K562 (cell line): ENCODE measurements at regions not wholly inside any gene's neighbourhood (a gene's known extent, or its start where the extent isn't known, plus 50 kb on each side); places are given as distances from the start of the nearest gene placed in this dataset.

Source experiments
- ATAC-seq: fragments of 200-7000 bp; cut with Tn5 transposase; 3 replicates; pipeline ENCODE4 v1.9.1; 2020; ENCODE audit warnings: moderate library complexity
- BruUV-seq: library from RNA; stranded (reverse); fragments of 400-500 nt; replicated peaks from 2 replicates; lab custom pipeline; 2021; lab: Mats Ljungman, UMichigan
- CTCF ChIA-PET: fragments of 300-600 bp; formaldehyde crosslinking; extraction: SDS; loops from one replicate; lab custom pipeline; 2021; ENCODE audit warnings: low intra/inter-chr PET ratio; lab: Yijun Ruan, JAX
- POLR2A ChIA-PET: fragments of 300-600, 350-650 bp; sonication (Branson Sonifier 250); formaldehyde crosslinking; extraction: SDS; loops from one replicate; lab custom pipeline; 2021; ENCODE audit warnings: antibody characterized with exemption, inconsistent platforms; lab: Yijun Ruan, JAX
- DNase-seq, 4 experiments: peaks; one replicate each; pipeline versions ENCODE4 v3.0.0 to v3.0.0-alpha.2; 2011 to 2018; ENCODE audit warnings: low spot score in 3 of 4, mixed read lengths in 3 of 4; ENCODE audit errors: extremely low read depth in 1 of 4
- FAIRE-seq: peaks from 2 replicates; lab custom pipeline; 2011; peaks lifted over from hg19 to GRCh38; lab: Jason Lieb, UNC
- H2AFZ ChIP-seq: 2 replicates; pipeline ENCODE4 v1.6.0; 2011; ENCODE audit warnings: low read depth, low read length, control low read depth, inconsistent platforms
- H3K27ac ChIP-seq: fragments of 200-600 bp; 3 replicates; pipeline ENCODE4 v1.8.0; 2011; ENCODE audit warnings: low read depth, mild to moderate bottlenecking, control low read depth, inconsistent platforms, low read length, moderate library complexity, mixed read lengths; ENCODE audit errors: extremely low read depth
- H3K27me3 ChIP-seq, 2 experiments: fragments of 300-600 bp in 1 of 2; 2 replicates in 1 of 2; 3 replicates in 1 of 2; pipeline versions ENCODE4 v1.6.0 to v1.8.0; 2011; ENCODE audit warnings: inconsistent platforms in 2 of 2, low read length in 2 of 2, mild to moderate bottlenecking in 1 of 2, mixed read lengths in 1 of 2, moderate library complexity in 1 of 2; ENCODE audit not compliant: control insufficient read depth in 2 of 2, insufficient read depth in 2 of 2
- H3K36me3 ChIP-seq: fragments of 300-600 bp; 3 replicates; pipeline ENCODE4 v1.8.0; 2011; ENCODE audit warnings: mild to moderate bottlenecking, low read length, inconsistent platforms; ENCODE audit not compliant: control insufficient read depth, insufficient read depth
- H3K4me1 ChIP-seq, 2 experiments: fragments of 200-600 bp in 1 of 2; replicated peaks in 1 of 2; 2 replicates in 1 of 2; 3 replicates in 1 of 2; pipeline versions ENCODE4 v1.5.1 to v1.8.0; 2011; ENCODE audit warnings: inconsistent platforms in 2 of 2, low read length in 2 of 2, mild to moderate bottlenecking in 1 of 2, mixed read lengths in 1 of 2, moderate library complexity in 1 of 2; ENCODE audit not compliant: control insufficient read depth in 2 of 2, insufficient read depth in 2 of 2
- H3K4me2 ChIP-seq: 2 replicates; pipeline ENCODE4 v1.6.1; 2011; ENCODE audit warnings: low read length, control low read depth, inconsistent platforms, mixed read lengths; ENCODE audit not compliant: insufficient read depth
- H3K4me3 ChIP-seq: fragments of 200-600 bp; sonication (generic), shearing (Covaris generic); 2 replicates; pipeline ENCODE4 v1.5.1; 2016; ENCODE audit warnings: control low read depth, inconsistent platforms
- H3K79me2 ChIP-seq: fragments of 200-600 bp; 3 replicates; pipeline ENCODE4 v1.8.0; 2011; ENCODE audit warnings: low read length, inconsistent platforms; ENCODE audit not compliant: control insufficient read depth, insufficient read depth
- H3K9ac ChIP-seq, 2 experiments: 2 replicates each; pipeline versions ENCODE4 v1.6.0 to v1.6.1; 2011; ENCODE audit warnings: low read depth in 2 of 2, low read length in 2 of 2, control low read depth in 1 of 2, inconsistent platforms in 1 of 2, mild to moderate bottlenecking in 1 of 2, mixed read lengths in 1 of 2; ENCODE audit not compliant: insufficient read depth in 1 of 2
- H3K9me1 ChIP-seq: one replicate; pipeline ENCODE4 v1.6.0; 2011; ENCODE audit warnings: inconsistent platforms, mild to moderate bottlenecking, low read length, moderate library complexity; ENCODE audit not compliant: control insufficient read depth, insufficient read depth
- H3K9me3 ChIP-seq: replicated peaks from 2 replicates; pipeline ENCODE4 v1.5.1; 2011; ENCODE audit warnings: low read depth, low read length, inconsistent platforms; ENCODE audit not compliant: control insufficient read depth, insufficient read depth
- H4K20me1 ChIP-seq: replicated peaks from 2 replicates; pipeline ENCODE4 v1.6.1; 2011; ENCODE audit warnings: low read length, inconsistent platforms, mixed read lengths; ENCODE audit not compliant: control insufficient read depth, insufficient read depth
- ARID1B ChIP-seq: fragments of 450-650 bp; IDR thresholded peaks from 2 replicates; pipeline ENCODE4 v1.6.1; 2016; ENCODE audit warnings: antibody characterized with exemption, mild to moderate bottlenecking, inconsistent platforms
- CEBPG ChIP-seq, 3 experiments: fragments of 200-800 bp in 1 of 3; sonication (Bioruptor generic) in 1 of 3; sonication (generic) in 1 of 3; formaldehyde crosslinking in 1 of 3; IDR thresholded peaks in 2 of 3; conservative IDR thresholded peaks in 1 of 3; 2 replicates each; pipeline versions ENCODE4 v1.6.1 to v1.8.0; 2016 to 2022; ENCODE audit warnings: missing compliant biosample characterization in 2 of 3, missing genetic modification characterization in 2 of 3, mild to moderate bottlenecking in 1 of 3, missing genetic modification reagents in 1 of 3
- DPF2 ChIP-seq: fragments of 450-650 bp; IDR thresholded peaks from 2 replicates; pipeline ENCODE4 v1.6.1; 2016
- ETV6 ChIP-seq, 3 experiments: fragments of 150-350 bp in 1 of 3; sonication (generic) in 1 of 3; formaldehyde crosslinking in 1 of 3; IDR thresholded peaks; 2 replicates each; pipeline versions ENCODE4 v1.6.1 to v1.8.0; 2014 to 2022; ENCODE audit warnings: borderline replicate concordance in 2 of 3, low read depth in 2 of 3, antibody characterized with exemption in 1 of 3, low read length in 1 of 3, mild to moderate bottlenecking in 1 of 3, missing genetic modification reagents in 1 of 3
- PML ChIP-seq: IDR thresholded peaks from 2 replicates; pipeline ENCODE4 v1.6.1; 2012; ENCODE audit warnings: low read length, inconsistent platforms
- RHOXF2B ChIP-seq: fragments of 250-450 bp; sonication (Bioruptor Pico); conservative IDR thresholded peaks from 2 replicates; pipeline ENCODE4 v1.5.1; 2021
- SIN3A ChIP-seq, 2 experiments: fragments of 150-350 bp in 1 of 2; IDR thresholded peaks; 2 replicates each; pipeline ENCODE4 v1.6.1; 2011 to 2016; ENCODE audit warnings: borderline replicate concordance in 2 of 2, low read depth in 2 of 2, low read length in 2 of 2, mild to moderate bottlenecking in 2 of 2, moderate library complexity in 2 of 2; ENCODE audit not compliant: control insufficient read depth in 1 of 2
- SMARCB1 ChIP-seq: IDR thresholded peaks from 2 replicates; pipeline ENCODE4 v1.6.1; 2011; ENCODE audit warnings: improper control_type of control experiment, low read depth; ENCODE audit not compliant: insufficient read length
- ZFPM2 ChIP-seq: fragments of 250-450 bp; sonication (Bioruptor Pico); IDR thresholded peaks from 2 replicates; pipeline ENCODE4 v1.5.1; 2022; ENCODE audit warnings: mild to moderate bottlenecking
- ZNF324 ChIP-seq: fragments of 250-450 bp; sonication (Bioruptor Pico); IDR thresholded peaks from 2 replicates; pipeline ENCODE4 v1.4.0; 2020; ENCODE audit warnings: mild to moderate bottlenecking
- WGBS: fragments of 100-300 bp; shearing (Covaris generic); methylation state at CpG from one replicate; pipeline ENCODE4 v1.1.6; 2016; ENCODE audit warnings: low coverage, mixed read lengths; ENCODE audit not compliant: insufficient coverage; ENCODE audit errors: missing lambda C conversion rate; 5-methylcytosine and 5-hydroxymethylcytosine counted together
- in situ Hi-C: fragments of 300-500 bp; cut with MboI; formaldehyde crosslinking; loops from 4 replicates; pipeline ENCODE4 v1.15.0; 2018; ENCODE audit warnings: inconsistent platforms, mixed read lengths
- intact Hi-C: fragments of 100-400 bp; cut with micrococcal nuclease; formaldehyde crosslinking; loops from 2 replicates; pipeline ENCODE4 v1.14.2; 2022
- TF ChIP-seq, protein P1 (sequence below), 2 experiments: fragments of 450-650 bp; conservative IDR thresholded peaks; 2 replicates each; pipeline ENCODE4 v1.6.1; 2017; ENCODE audit warnings: mild to moderate bottlenecking in 2 of 2, moderate library complexity in 2 of 2
- TF ChIP-seq, protein P2 (sequence below): fragments of 250-450 bp; sonication (Bioruptor Pico); IDR thresholded peaks from 2 replicates; pipeline ENCODE4 v1.5.0; 2021

DNA sequence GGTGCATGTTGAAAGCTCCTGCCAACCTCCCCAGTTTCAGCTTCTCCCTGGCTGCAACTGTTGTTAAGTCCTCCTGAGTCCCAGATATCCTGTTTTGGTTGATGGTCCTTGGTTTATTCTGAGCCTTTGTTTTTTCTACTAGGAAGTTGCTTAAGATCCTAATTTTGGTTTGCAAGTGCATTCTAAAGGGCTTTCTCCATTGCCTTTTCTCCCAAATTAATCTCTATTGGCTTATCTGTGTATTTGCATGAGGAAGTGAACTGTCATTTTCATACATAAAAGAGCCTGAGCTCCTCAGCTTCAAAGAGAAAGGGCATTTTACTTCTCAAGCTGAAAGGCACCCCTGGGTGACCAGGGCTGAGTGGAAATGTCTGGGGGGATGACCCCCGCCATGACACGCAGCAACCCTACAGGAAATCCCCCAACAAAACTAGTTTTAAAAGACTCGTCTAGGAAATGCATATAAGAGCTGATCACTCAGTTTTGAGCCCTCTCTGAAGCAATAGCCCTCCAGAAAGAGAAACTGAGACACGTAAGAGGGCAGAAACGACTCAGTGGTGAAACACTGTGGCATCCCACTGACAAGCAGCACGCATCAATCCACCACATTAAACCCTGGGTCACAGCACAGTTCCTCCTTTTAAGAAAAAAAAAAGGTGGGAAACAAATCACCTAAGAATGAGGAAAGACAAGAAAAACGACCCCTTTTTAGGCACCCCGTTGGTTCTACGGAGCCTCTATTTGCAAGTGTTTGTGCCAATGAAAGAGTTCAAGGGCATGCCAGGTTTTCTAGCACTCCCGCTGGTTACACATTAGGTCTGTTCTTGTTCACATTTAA, 140.9 kb downstream of the THBS2 start:
- Histone ChIP-seq H3K4me3 (no peak overlapping the region), H3K4me2 (no peak overlapping the region), H3K9me1 (no peaks in the 10 kb centered on the region), H3K9me3 (no peaks in the 10 kb centered on the region; the same call in 1 of the 2 replicates), H3K36me3 (no peaks in the 10 kb centered on the region), H4K20me1 (no peaks in the 10 kb centered on the region), H2AFZ (no peak overlapping the region)
- CTCF ChIA-PET = no interaction called here
- under 1% methylated on average over 10 of the region's 10 CpGs for WGBS
- DNase-seq = no peak
- TF ChIP-seq SIN3A (IDR thresholded peaks at IDR 0.05; ENCODE audit: borderline replicate concordance in 2 of 2, control insufficient read depth in 1 of 2, low read depth in 2 of 2, low read length in 2 of 2) (no peak), ETV6 (IDR thresholded peaks at IDR 0.05; ENCODE audit: borderline replicate concordance in 1 of 2, low read depth in 2 of 2, low read length in 1 of 2) (no peak), ETV6 (CRISPR knock-in tag; IDR thresholded peaks at IDR 0.05; ENCODE audit: borderline replicate concordance) (no peak)
- TF ChIP-seq, all 486 proteins: peak for 0
- no peak for ATAC-seq
- H3K79me2 ChIP-seq = no peaks in the 10 kb centered on the region
- H3K4me1 ChIP-seq = no peaks in the 10 kb centered on the region
- no TSS peak for BruUV-seq
- peaks cover 2 to 4% of the 10 kb centered on the region in 2 experiments; a peak in 1 of 5 replicates for H3K27me3 ChIP-seq
- intact Hi-C loops (no loop called here), in situ Hi-C loops (no loop called here)
- POLR2A ChIA-PET = interaction anchor here (1.0 kb wide), 1 partner anchor 28 kb away, joined by 6 read pairs; no protein-coding TSS in a partner anchor
- no peak overlapping the region for H3K9ac ChIP-seq
- no peak for FAIRE-seq
- no peak overlapping the region for H3K27ac ChIP-seq

DNA sequence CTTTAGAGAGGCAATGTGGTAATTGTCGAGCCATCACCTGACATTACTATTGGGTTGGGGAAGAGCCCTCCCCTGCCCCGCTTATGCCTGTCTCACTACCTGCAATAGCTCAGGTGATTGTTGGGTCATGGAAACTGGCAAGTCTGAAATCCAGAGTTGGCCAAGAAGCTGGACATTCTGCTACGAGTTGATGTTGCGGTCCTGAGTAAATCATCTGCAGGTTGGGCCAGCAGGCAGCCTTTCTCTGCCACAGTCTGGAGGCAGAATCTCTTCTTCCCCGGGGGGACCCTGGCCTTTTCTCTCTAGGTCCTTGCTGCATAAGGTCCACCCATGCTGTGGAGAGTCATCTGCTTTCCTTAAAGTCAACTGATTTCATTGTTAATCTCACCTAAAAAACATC, 142.4 kb downstream of the THBS2 start:
- no peaks in the 10 kb centered on the region for H3K9me3 ChIP-seq
- no peak for DNase-seq
- intact Hi-C loops = no loop called here
- no peaks in the 10 kb centered on the region for H3K79me2 ChIP-seq
- peaks cover 1 to 2% of the 10 kb centered on the region in 2 experiments; a peak in 1 of 5 replicates for H3K27me3 ChIP-seq
- no peaks in the 10 kb centered on the region for H3K36me3 ChIP-seq
- no TSS peak for BruUV-seq
- no peak overlapping the region for H2AFZ ChIP-seq
- no peak for FAIRE-seq
- 1% methylated on average over 5 of the region's 5 CpGs for WGBS
- no peak overlapping the region for H3K27ac ChIP-seq
- H4K20me1 ChIP-seq = no peaks in the 10 kb centered on the region
- H3K9me1 ChIP-seq = no peaks in the 10 kb centered on the region
- no peaks in the 10 kb centered on the region for H3K4me1 ChIP-seq
- no peak overlapping the region for H3K4me2 ChIP-seq
- ChIA-PET POLR2A (interaction anchor here (0.6 to 0.7 kb wide), 2 partner anchors 11 to 340 kb away, joined by 3 read pairs; no protein-coding TSS in a partner anchor), CTCF (interaction anchor here (0.7 kb wide), 1 partner anchor 217 kb away, joined by 3 read pairs; no protein-coding TSS in a partner anchor)
- H3K9ac ChIP-seq = no peak overlapping the region
- in situ Hi-C loops = no loop called here
- no peak overlapping the region for H3K4me3 ChIP-seq
- ATAC-seq = no peak
- TF ChIP-seq, protein P1, sequence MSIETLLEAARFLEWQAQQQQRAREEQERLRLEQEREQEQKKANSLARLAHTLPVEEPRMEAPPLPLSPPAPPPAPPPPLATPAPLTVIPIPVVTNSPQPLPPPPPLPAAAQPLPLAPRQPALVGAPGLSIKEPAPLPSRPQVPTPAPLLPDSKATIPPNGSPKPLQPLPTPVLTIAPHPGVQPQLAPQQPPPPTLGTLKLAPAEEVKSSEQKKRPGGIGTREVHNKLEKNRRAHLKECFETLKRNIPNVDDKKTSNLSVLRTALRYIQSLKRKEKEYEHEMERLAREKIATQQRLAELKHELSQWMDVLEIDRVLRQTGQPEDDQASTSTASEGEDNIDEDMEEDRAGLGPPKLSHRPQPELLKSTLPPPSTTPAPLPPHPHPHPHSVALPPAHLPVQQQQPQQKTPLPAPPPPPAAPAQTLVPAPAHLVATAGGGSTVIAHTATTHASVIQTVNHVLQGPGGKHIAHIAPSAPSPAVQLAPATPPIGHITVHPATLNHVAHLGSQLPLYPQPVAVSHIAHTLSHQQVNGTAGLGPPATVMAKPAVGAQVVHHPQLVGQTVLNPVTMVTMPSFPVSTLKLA (conservative IDR thresholded peaks at IDR 0.05) = no peak
- TF ChIP-seq ARID1B (no peak), DPF2 (no peak), ZFPM2 (no peak), CEBPG (CRISPR knock-in tag; IDR thresholded peaks at IDR 0.05) (no peak), CEBPG (tag; conservative IDR thresholded peaks at IDR 0.05 in 1 of 2, IDR thresholded peaks at IDR 0.05 in 1 of 2) (no peak), RHOXF2B (CRISPR knock-in tag) (no peak), PML (no peak), ZNF324 (CRISPR knock-in tag) (no peak), SMARCB1 (no peak)
- TF ChIP-seq, protein P2, sequence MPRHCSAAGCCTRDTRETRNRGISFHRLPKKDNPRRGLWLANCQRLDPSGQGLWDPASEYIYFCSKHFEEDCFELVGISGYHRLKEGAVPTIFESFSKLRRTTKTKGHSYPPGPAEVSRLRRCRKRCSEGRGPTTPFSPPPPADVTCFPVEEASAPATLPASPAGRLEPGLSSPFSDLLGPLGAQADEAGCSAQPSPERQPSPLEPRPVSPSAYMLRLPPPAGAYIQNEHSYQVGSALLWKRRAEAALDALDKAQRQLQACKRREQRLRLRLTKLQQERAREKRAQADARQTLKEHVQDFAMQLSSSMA (CRISPR knock-in tag) = no peak
